Adipose tissue (tissue), 3 donors: ENCODE measurements at regions not wholly inside any gene's neighbourhood (a gene's known extent, or its start where the extent isn't known, plus 50 kb on each side); places are given as distances from the start of the nearest gene placed in this dataset.
"Not testable (repeated sequence)": the region's sequence is repeated elsewhere in the genome, so short reads cannot be mapped to it uniquely, and the experiment has no call there.

ENCODE experiments used
- H3K27ac ChIP-seq: one replicate; pipeline ENCODE4 v1.5.1; 2013; ENCODE audit warnings: low read depth, low read length
- WGBS, 3 donors: extraction: QIAGEN DNeasy Blood & Tissue Kit; methylation state at CpG; one replicate each; pipeline ENCODE4 v1.1.7; 2013; 5-methylcytosine and 5-hydroxymethylcytosine counted together
- donor health status: healthy with polysubstance abuse.
- donor health status: Bipolar disorder and iron deficiency.
- donor health status: healthy.

DNA sequence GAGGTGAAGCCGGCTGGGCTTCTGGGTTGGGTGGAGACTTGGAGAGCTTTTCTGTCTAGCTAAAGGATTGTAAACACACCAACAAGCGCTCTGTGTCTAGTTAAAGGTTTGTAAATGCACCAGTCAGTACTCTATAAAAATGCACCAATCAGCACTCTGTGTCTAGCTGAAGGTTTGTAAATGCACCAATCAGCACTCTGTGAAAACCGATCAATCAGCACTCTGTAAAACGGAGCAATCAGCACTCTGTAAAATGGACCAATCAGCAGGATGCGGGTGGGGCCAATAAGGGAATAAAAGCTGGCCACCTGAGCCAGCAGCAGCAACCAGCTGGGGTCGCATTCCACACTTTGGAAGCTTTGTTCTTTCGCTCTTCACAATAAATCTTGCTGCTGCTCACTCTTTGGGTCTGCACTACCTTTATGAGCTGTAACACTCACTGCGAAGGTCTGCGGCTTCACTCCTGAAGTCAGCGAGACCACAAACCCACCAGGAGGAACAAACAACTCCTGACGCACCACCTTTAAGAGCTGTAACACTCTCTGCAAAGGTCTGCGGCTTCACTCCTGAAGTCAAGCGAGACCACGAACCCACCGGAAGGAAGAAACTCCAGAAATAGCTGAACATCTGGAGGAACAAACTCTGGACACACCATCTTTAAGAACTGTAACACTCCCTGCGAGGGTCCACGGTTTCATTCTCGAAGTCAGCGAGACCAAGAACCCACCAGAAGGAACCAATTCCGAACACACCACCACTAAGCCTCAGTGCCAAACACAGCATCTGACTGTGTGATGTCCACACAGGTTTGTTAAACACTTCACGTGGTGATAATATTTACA is 378.2 kb upstream of the CCDC54 start:
- 76 to 79% (median 77%) methylated on average over 21 of the region's 21 CpGs for WGBS, 3 donors

DNA sequence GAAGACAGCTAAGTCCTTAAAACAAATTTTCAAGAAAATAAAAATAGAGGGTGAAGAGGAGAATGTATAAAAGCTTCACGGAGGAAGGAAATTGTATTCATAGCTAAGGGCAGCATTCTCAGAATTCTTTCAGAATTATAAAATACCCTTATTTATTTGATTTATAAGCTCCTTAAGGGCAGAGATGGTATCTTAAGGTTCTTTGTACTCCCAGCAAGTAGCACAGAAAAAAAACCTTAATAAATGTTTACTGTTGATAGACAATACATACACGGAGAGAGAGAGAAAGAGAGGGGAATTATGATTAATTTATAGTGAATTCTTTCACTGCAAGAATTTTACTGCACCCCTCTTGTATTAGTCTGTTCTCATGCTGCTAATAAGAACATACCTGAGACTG is 375.6 kb upstream of the CCDC54 start:
- WGBS, 3 donors: 29 to 34% (median 30%) methylated on average over 2 of the region's 2 CpGs
- H3K27ac ChIP-seq: no peak overlapping the region

More for the DNA sequence above, 378.2 kb upstream of the CCDC54 start:
- not testable (repeated sequence) for H3K27ac ChIP-seq

DNA sequence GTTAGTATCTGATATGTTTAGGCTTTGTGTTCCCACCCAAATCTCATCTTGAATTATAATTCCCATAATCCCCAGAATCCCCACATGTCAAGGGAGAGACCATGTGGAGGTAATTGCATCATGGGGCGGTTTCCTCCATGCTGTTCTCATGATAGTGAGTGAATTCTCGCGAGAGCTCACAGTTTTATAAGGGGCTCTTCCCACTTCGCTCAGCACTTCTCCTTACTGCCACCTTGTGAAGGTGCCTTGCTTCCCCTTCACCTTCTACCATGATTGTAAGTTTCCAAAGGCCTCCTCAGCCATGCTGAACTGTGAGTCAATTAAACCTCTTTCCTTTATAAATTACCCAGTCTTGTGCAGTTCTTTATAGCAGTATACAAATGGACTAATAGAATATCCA is 371.9 kb upstream of the CCDC54 start:
- not testable (repeated sequence) for H3K27ac ChIP-seq
- WGBS, 3 donors: 57 to 59% (median 59%) methylated on average over 4 of the region's 4 CpGs

DNA sequence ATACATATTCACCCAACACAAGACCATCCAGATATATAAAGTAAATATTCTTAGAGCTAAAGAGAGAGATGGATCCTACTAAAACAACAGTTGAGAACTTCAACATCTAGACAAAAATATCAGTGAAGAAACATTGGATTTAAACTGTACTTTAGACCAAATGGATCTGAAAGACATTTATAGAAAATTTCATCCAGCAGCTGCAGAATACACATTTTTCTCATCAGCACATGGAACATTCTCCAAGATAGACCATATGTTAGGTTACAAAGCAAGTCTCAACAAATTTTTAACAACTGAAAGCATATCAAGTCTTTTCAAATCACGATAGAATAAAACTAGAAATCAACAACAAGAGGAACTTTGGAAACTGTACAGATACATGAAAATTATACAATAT is 369.0 kb upstream of the CCDC54 start:
- WGBS, 3 donors: 68 to 83% (median 73%) methylated on average over 1 of the region's 1 CpG
- H3K27ac ChIP-seq: no peak overlapping the region

DNA sequence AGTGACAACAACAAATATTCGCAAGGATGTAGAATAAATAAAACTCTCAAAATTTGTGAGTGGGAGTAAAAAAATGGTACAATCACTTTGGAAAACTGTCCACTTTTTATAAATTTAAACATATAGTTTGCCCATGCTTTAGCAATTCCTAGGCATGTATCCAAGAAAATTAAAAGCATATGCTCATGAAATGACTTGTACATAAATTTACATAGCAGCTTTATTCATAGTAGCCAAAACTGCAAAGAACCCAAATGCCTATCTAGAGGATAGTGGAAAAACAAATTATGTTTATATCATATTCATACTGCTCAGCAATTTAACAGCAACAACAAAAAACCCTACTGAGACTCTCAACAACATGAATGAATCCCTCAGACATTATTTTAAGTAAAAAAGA is 363.6 kb upstream of the CCDC54 start:
- no peak overlapping the region for H3K27ac ChIP-seq
- 79 to 100% (median 89%) methylated on average over 1 of the region's 1 CpG for WGBS, 3 donors

DNA sequence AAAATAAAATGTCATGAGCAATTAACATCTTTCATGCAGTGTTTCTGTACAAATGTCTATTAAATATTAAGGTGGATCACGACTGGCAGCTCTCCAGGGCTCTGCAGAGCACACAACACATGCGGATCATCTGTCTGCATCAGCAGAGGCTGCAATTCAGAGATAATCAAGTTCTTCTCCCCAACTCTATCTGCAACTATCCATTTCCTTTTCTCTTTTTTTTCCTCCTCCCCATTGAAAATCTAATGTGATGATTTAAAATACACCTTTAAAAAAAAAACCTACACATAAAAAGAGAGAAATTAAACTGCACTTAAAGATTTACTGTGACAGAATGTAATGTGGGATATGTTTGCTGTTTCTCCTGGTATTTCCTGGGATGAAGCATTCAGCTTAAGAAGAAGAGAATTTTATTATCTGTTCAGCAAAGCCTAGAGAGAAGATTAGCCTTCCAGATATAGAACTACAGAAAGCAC is 352.6 kb upstream of the CCDC54 start:
- WGBS, 3 donors: 40 to 45% (median 41%) methylated on average over 2 of the region's 2 CpGs

DNA sequence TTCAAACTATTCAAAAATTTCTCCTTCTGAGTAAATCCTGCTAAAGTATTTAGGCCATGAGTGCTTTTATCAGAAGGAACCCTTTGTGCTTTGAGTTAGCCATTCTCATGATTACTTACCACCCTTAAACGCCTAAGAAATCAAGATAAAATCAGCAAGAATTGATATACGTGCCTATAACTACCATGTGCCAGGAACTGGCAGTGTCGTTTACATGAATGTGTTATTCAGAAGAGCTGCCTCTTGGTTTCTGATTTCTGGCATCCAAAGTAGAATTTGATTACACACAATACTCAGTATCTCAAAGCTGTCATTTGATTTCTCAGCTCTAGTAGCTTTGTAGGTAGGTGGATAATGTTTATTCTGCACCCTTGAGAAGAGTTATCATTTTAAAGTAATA is 351.3 kb upstream of the CCDC54 start:
- 24 to 36% (median 30%) methylated on average over 3 of the region's 3 CpGs for WGBS, 3 donors
- H3K27ac ChIP-seq: no peak overlapping the region

More for the DNA sequence above, 352.6 kb upstream of the CCDC54 start:
- no peak overlapping the region for H3K27ac ChIP-seq

DNA sequence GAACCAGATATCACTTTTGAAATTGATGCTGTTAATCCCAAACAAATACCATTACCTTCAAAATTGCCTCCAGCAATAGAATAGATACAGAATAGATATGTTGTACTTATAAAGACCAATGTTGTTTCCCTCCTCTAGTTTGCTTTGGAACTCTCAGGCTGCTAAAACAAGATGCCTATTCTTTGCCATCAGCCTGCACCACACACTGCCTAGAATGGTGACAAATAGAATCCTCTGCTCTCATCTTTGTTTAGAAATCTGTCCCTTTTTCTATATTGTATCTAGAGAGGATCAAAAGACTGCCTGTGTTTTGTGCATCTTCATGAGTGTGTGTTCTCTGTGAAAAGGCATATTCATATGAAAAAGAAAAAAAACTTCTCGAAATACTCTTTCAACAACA is 349.2 kb upstream of the CCDC54 start:
- H3K27ac ChIP-seq: no peak overlapping the region
- WGBS, 3 donors: 40 to 77% (median 72%) methylated on average over 1 of the region's 1 CpG

DNA sequence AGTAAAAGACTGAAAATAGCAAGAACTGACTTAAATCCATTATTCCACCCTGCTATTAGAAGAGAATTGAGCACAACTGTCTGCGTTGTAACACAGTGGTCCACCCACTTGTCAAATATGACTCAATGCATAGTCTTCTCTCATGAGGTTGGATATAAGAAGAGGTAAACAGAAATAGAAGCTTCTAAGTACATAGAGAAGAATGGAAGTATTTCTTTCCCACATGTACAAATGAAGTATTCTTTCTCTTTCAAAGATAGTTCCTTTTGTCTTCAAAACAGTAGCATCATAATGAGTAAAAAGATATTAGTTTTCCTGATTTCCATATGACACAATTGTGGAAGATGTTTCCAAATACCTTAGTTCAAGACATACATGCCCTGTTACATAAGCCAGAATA is 348.6 kb upstream of the CCDC54 start:
- no peak overlapping the region for H3K27ac ChIP-seq
- WGBS, 3 donors: 79 to 92% (median 91%) methylated on average over 1 of the region's 1 CpG

DNA sequence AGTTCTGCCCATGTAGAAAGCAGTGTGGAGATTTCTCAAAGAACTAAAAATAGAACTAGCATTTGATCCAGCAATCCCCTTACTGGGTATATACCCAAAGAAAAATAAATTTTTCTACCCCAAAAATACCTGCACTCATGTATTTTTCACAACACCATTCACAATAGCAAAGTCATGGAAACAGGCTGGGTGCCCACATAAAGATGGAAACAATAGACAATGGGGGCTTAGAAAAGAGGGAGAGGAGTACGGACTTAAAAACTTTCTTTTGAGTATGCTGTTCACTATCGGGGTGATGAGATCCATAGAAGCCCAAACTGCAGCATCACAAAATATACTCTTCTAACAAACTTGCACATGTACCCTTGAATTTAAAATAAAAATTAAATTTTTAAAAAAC is 345.1 kb upstream of the CCDC54 start:
- 87 to 93% (median 90%) methylated on average over 2 of the region's 2 CpGs for WGBS, 3 donors
- no peak overlapping the region for H3K27ac ChIP-seq

DNA sequence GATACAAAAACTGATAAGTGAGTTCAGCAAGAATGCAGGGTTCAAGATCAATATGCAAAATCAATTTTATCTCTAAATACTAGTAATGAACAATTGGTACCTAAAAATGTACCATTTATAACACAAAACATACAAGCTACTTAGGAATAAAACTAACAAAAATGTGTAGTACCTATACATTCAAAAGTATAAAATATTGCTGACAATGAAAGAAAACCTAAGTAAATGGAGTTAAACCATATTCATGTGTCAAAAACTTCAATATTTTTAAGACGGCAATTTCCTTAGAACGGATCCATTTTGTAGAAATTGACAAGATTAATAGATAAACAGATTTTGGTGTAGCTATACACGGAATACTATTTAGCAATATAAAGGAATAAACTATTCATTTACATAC is 343.1 kb upstream of the CCDC54 start:
- H3K27ac ChIP-seq: no peak overlapping the region
- 70 to 91% (median 91%) methylated on average over 3 of the region's 3 CpGs for whole genome bisulfite sequencing, 3 donors

DNA sequence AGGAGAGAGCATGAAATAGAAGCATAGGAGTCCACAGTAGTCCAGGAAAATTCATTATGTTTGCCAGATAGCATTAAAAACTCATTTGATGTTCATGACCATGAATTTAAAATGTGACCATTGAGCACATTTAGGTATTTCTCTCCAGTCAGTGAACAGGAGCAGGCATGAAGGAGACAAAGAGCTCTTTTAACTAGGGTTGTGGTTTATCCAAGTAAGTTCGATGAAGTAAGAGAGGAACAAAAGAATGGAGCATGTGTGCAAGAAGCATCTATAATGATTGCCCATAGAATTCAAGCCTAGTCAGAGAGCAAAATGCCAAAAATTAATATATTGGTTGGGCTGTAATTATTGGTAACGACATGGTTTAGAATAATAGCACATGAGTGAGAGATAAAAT is 342.1 kb upstream of the CCDC54 start:
- no peak overlapping the region for H3K27ac ChIP-seq
- 85 to 90% (median 86%) methylated on average over 2 of the region's 2 CpGs for WGBS, 3 donors

DNA sequence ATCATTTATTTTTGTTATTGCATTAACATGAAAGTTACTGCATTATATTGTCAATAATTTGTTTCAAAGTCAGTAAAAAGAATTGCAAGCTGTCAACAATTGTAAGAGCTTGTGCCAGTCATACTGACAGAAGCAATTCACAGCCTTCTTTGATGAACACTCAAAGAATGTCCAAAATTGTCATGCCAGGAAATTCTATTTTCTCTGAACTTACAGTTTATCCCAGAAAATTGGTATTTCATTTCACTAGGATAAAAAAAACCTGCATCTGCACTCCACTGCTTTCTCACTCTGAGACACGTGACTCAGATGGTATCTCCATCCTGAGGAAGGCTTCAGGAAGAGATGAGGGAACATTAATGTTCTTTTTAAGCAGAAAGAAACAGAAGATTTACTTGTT is 332.6 kb upstream of the CCDC54 start:
- 34 to 58% (median 45%) methylated on average over 1 of the region's 1 CpG for WGBS, 3 donors
- H3K27ac ChIP-seq: no peak overlapping the region

DNA sequence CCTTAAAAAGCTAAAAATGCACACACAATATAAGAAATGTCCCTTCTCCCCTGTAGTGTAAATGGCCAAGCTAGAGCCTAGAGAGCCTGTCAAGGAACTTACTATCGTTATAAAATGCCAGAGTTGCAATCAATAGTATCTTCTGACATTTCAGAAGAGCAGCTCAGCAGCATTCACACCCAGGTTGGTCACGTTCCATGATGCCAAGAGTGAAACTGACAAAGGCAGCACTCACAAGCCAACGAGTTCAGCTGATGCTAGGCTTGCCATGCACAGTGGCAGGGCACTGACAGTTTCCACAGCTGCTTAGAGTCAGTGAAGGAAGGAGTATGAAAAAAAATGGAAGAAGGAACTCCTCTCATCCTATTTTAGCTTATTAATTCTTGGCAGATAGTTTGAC is 331.4 kb upstream of the CCDC54 start:
- WGBS, 3 donors: 51 to 70% (median 66%) methylated on average over 3 of the region's 3 CpGs
- H3K27ac ChIP-seq: no peak overlapping the region

DNA sequence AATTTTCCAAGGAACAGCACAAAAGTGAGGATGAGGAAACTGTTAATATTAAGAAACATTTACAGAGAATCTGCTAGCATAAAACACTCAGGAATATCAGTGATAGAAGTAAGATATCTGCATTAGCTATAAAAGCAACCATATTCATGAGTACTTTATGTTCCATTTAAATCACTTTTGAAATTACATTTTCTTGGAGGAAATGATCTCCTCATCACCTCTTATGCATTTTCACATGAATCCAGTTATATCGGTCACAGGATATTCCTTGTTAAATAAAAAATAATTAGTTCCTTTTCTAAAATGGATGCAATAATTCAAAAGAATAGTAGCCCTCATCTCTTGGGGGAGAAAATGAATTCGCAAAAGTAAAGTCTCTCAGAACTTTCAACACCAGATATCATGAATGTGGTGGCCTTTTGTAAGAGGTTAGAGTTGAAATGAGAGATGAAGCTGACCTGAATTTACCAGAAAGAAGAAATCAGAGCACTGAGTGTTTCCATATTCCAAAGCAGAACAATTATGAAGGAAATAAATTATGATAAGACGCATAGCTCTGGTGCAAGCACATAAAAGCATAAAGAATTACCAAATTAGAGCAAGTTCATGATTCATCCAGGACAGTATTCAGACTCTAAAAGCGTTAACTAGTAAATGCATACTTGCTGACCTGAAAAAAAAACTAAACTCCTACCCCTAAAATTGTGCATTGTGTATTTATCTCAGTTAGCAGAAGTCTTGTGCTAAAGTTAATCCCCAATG is 321.9 kb upstream of the CCDC54 start:
- H3K27ac ChIP-seq: no peak overlapping the region
- 69 to 85% (median 71%) methylated on average over 4 of the region's 4 CpGs for WGBS, 3 donors

DNA sequence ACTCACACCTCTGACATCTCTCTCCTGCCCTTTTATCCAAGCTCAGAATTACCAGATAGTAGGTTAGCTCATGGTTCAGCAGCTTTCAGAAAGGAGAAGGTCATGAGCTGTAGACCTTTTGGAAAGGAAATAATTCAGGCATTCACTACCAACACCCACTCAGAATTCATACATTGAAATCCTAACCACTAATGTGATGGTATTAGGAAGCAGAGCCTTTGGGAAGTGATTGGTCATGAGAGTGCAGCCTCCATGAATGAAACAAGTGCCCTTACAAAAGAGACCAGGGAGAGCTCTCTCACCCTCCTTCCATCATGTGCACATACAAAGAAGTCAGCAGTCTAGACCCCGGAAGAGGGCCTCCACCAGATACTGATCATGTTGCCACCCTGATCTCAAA is 315.8 kb upstream of the CCDC54 start:
- WGBS, 3 donors: 85 to 100% (median 93%) methylated on average over 1 of the region's 1 CpG
- no peak overlapping the region for H3K27ac ChIP-seq

DNA sequence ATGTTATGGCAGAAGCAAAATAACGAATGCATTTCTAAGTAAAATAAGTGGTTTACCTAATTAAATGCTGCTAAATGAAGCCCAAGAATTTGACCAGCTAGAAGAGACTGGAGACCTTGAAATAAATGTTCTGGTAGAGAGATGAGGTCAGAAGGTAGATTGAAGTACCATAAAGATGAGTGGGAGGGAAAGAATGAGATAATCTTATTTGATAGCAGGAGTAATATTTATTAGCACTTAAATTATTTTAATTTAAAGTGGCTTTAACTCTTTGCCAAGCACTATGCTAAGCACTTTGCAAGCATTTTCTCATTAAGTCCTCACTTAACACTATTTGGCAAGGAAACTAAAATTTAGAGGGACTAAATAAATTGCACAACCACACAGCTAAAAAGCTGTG is 314.9 kb upstream of the CCDC54 start:
- no peak overlapping the region for H3K27ac ChIP-seq
- WGBS, 3 donors: 57 to 74% (median 57%) methylated on average over 1 of the region's 1 CpG

DNA sequence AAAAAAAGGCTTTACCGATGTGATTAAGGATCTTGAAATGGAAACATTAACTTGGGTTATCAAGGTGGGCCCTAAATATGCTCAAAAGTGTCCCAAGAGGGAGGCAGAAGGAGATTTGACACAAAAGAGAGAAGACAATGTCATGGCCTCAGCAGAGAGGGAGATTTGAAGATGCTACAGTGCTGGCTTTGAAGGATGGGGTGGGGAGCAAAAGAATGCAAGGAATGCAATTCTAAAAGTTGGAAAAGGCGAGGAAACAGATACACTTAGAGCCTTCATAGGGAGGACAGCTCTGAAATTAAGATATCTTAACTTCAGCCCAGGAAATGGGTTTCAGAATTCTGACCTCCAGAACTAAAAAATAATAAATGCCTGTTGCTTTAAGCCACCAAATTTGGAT is 314.5 kb upstream of the CCDC54 start:
- WGBS, 3 donors: 63 to 68% (median 67%) methylated on average over 2 of the region's 2 CpGs

DNA sequence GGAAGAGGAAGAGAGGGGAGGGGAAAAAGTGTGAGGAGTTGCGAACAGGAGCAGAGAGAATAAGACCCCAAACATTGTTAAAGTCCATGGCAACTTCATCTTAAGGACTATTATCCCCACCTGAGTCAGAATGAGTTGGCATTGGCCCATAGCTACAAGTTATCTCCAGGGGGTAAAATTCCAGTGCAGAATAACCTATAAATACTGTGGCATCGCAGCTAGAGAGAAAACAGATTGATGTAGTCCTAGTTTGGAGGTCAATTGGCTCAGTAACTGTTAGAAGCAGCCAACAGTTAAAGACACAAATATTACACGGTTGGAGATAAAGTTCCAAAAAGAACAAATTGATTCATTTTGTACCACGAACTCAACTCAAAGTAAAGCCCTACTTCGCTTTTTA is 313.9 kb upstream of the CCDC54 start:
- WGBS, 3 donors: 46 to 70% (median 63%) methylated on average over 5 of the region's 5 CpGs
- no peak overlapping the region for H3K27ac ChIP-seq

More for the DNA sequence above, 314.5 kb upstream of the CCDC54 start:
- H3K27ac ChIP-seq: no peak overlapping the region
